HK-2 (cell line): ENCODE measurements at regions not wholly inside any gene's neighbourhood (a gene's known extent, or its start where the extent isn't known, plus 50 kb on each side); places are given as distances from the start of the nearest gene placed in this dataset.
"Not testable (repeated sequence)": the region's sequence is repeated elsewhere in the genome, so short reads cannot be mapped to it uniquely, and the experiment has no call there.

Source experiments
- DNase-seq: peaks from one replicate; pipeline ENCODE4 v3.0.0-alpha.2; 2018; ENCODE audit not compliant: unreplicated experiment

- no peak for DNase-seq
These were observed 104.0 kb upstream of the RHOBTB1 start for GRCh38 chr10:61047788-61048560.

- DNase-seq, result no peak
These were observed 103.1 kb upstream of the RHOBTB1 start for GRCh38 chr10:61047081-61047480.

- not testable (repeated sequence) for DNase-seq
These were observed 101.5 kb upstream of the RHOBTB1 start for GRCh38 chr10:61045480-61045879.

GRCh38 chr10:61042533-61042932, 98.5 kb upstream of the RHOBTB1 start:
- DNase-seq, result no peak

- DNase-seq, result no peak
These were observed 96.5 kb upstream of the RHOBTB1 start for GRCh38 chr10:61040399-61041016.

GRCh38 chr10:61039868-61040267, 95.9 kb upstream of the RHOBTB1 start:
- DNase-seq, result no peak

GRCh38 chr10:61037261-61037830, 93.4 kb upstream of the RHOBTB1 start:
- DNase-seq, result not testable (repeated sequence)

GRCh38 chr10:61036148-61036547, 92.2 kb upstream of the RHOBTB1 start:
- not testable (repeated sequence) for DNase-seq

GRCh38 chr10:61031341-61031740, 87.4 kb upstream of the RHOBTB1 start:
- no peak for DNase-seq

- no peak for DNase-seq
These were observed 85.4 kb upstream of the RHOBTB1 start for GRCh38 chr10:61029411-61029810.

- DNase-seq, result no peak
These were observed 84.9 kb upstream of the RHOBTB1 start for GRCh38 chr10:61028861-61029361.

GRCh38 chr10:61024856-61025201, 80.8 kb upstream of the RHOBTB1 start:
- no peak for DNase-seq

- no peak for DNase-seq
These were observed 80.3 kb upstream of the RHOBTB1 start for GRCh38 chr10:61024151-61024855.

- DNase-seq, result no peak
These were observed 79.1 kb upstream of the RHOBTB1 start for GRCh38 chr10:61023053-61023452.

GRCh38 chr10:61021926-61022325, 77.9 kb upstream of the RHOBTB1 start:
- DNase-seq, result no peak

GRCh38 chr10:61020420-61021158, 76.6 kb upstream of the RHOBTB1 start:
- DNase-seq, result no peak

GRCh38 chr10:61018146-61018545, 74.2 kb upstream of the RHOBTB1 start:
- DNase-seq, result no peak

- DNase-seq, result no peak
These were observed 72.6 kb upstream of the RHOBTB1 start for GRCh38 chr10:61016630-61017029.

- DNase-seq, result no peak
These were observed 72.0 kb upstream of the RHOBTB1 start for GRCh38 chr10:61016007-61016406.

- DNase-seq, result no peak
These were observed 66.9 kb upstream of the RHOBTB1 start for GRCh38 chr10:61010863-61011262.

GRCh38 chr10:61003069-61003468, 59.1 kb upstream of the RHOBTB1 start:
- DNase-seq, result not testable (repeated sequence)

GRCh38 chr10:61001731-61002122, 57.7 kb upstream of the RHOBTB1 start:
- no peak for DNase-seq
